ENCODE measurements at regions not wholly inside any gene's neighbourhood (a gene's known extent, or its start where the extent isn't known, plus 50 kb on each side); places are given as distances from the start of the nearest gene placed in this dataset.

- TF ChIP-seq CTCF (conservative IDR thresholded peaks at IDR 0.05) (no peak), ZFX (IDR thresholded peaks at IDR 0.05) (no peak)
Observed at GRCh38 chr21:15626031-15626430, 103.8 kb upstream of the USP25 start.

Data from C4-2B (cell line).